Activated CD8-positive, alpha-beta T cell treated with anti-CD3 and anti-CD28 coated beads, Interleukin-2, amount 10 ng/mL, durations not matched to agents 7 days and 5 days (primary cell): ENCODE measurements at regions not wholly inside any gene's neighbourhood (a gene's known extent, or its start where the extent isn't known, plus 50 kb on each side); places are given as distances from the start of the nearest gene placed in this dataset.

Source experiments
- ATAC-seq: fragments of 150-1000 bp; cut with Tn5 transposase; one replicate; pipeline ENCODE4 v1.10.0; 2021; ENCODE audit warnings: moderate library complexity
- CTCF ChIA-PET: fragments of 350-600 bp; sonication (Branson Sonifier 250); formaldehyde crosslinking; loops from one replicate; lab custom pipeline; 2021; ENCODE audit warnings: antibody characterized with exemption; lab: Charles Lee
- POLR2A ChIA-PET: fragments of 350-600 bp; sonication (Branson Sonifier 250); formaldehyde crosslinking; loops from one replicate; lab custom pipeline; 2021; ENCODE audit warnings: antibody characterized with exemption; lab: Charles Lee
- DNase-seq: peaks from one replicate; pipeline ENCODE4 v3.0.0-alpha.2; 2020
- H3K27ac Mint-ChIP-seq: one replicate; pipeline ENCODE4 v1.8.0; 2021; ENCODE audit warnings: mild to moderate bottlenecking, mixed read lengths
- H3K27me3 Mint-ChIP-seq: one replicate; pipeline ENCODE4 v1.8.0; 2021; ENCODE audit warnings: low read depth, mixed read lengths
- H3K36me3 Mint-ChIP-seq: one replicate; pipeline ENCODE4 v1.8.0; 2021; ENCODE audit warnings: low read depth, mixed read lengths
- H3K4me1 Mint-ChIP-seq: one replicate; pipeline ENCODE4 v1.8.0; 2021; ENCODE audit warnings: low read depth, mixed read lengths
- H3K4me3 Mint-ChIP-seq: one replicate; pipeline ENCODE4 v1.8.0; 2021; ENCODE audit warnings: mild to moderate bottlenecking, mixed read lengths
- H3K9me3 Mint-ChIP-seq: one replicate; pipeline ENCODE4 v1.8.0; 2022; ENCODE audit warnings: mixed read lengths; ENCODE audit not compliant: insufficient read depth

- Mint-ChIP-seq H3K36me3 (no peaks in the 10 kb centered on the region), H3K27ac (no peak overlapping the region), H3K27me3 (no peaks in the 10 kb centered on the region), H3K9me3 (no peaks in the 10 kb centered on the region), H3K4me1 (no peaks in the 10 kb centered on the region), H3K4me3 (no peak overlapping the region)
- no peak for DNase-seq
- ChIA-PET POLR2A (no interaction called here), CTCF (no interaction called here)
- ATAC-seq: no peak
Observed at GRCh38 chr20:19923762-19924161, 93.4 kb upstream of the NAA20 start.

GRCh38 chr20:19924255-19924654 is 92.9 kb upstream of the NAA20 start:
- H3K27me3 Mint-ChIP-seq: no peaks in the 10 kb centered on the region
- POLR2A ChIA-PET: no interaction called here
- H3K27ac Mint-ChIP-seq: no peak overlapping the region
- no peaks in the 10 kb centered on the region for H3K4me1 Mint-ChIP-seq
- H3K36me3 Mint-ChIP-seq: no peaks in the 10 kb centered on the region
- no peaks in the 10 kb centered on the region for H3K9me3 Mint-ChIP-seq
- no peak for ATAC-seq
- no peak for DNase-seq
- no peak overlapping the region for H3K4me3 Mint-ChIP-seq
- CTCF ChIA-PET: no interaction called here

- no peaks in the 10 kb centered on the region for H3K36me3 Mint-ChIP-seq
- no peak for DNase-seq
- CTCF ChIA-PET: no interaction called here
- peaks cover 2% of the 10 kb centered on the region for H3K27me3 Mint-ChIP-seq
- H3K27ac Mint-ChIP-seq: no peak overlapping the region
- H3K4me1 Mint-ChIP-seq: no peaks in the 10 kb centered on the region
- no peaks in the 10 kb centered on the region for H3K9me3 Mint-ChIP-seq
- POLR2A ChIA-PET: no interaction called here
- no peak overlapping the region for H3K4me3 Mint-ChIP-seq
- no peak for ATAC-seq
Observed at GRCh38 chr20:19926591-19926990, 90.6 kb upstream of the NAA20 start.

- DNase-seq (no peak), ATAC-seq (no peak)
- POLR2A ChIA-PET: no interaction called here
Observed at GRCh38 chr20:19928328-19929011, 88.7 kb upstream of the NAA20 start.

GRCh38 chr20:19929012-19929360 is 88.2 kb upstream of the NAA20 start:
- ChIA-PET POLR2A (no interaction called here), CTCF (no interaction called here)
- no peak overlapping the region for H3K27ac Mint-ChIP-seq

More at GRCh38 chr20:19928328-19929011, 88.7 kb upstream of the NAA20 start:
- H3K4me1 Mint-ChIP-seq: no peaks in the 10 kb centered on the region
- H3K9me3 Mint-ChIP-seq: no peaks in the 10 kb centered on the region
- CTCF ChIA-PET: no interaction called here
- H3K36me3 Mint-ChIP-seq: no peaks in the 10 kb centered on the region
- peaks cover 2% of the 10 kb centered on the region for H3K27me3 Mint-ChIP-seq
- H3K4me3 Mint-ChIP-seq: no peak overlapping the region
- no peak overlapping the region for H3K27ac Mint-ChIP-seq

GRCh38 chr20:19929481-19930145 is 87.5 kb upstream of the NAA20 start:
- Mint-ChIP-seq H3K36me3 (no peaks in the 10 kb centered on the region), H3K27ac (no peak overlapping the region), H3K4me3 (no peak overlapping the region), H3K4me1 (no peaks in the 10 kb centered on the region), H3K27me3 (peaks cover 2% of the 10 kb centered on the region), H3K9me3 (no peaks in the 10 kb centered on the region)
- ATAC-seq (no peak), DNase-seq (no peak)
- POLR2A ChIA-PET: no interaction called here
- CTCF ChIA-PET: no interaction called here

More at GRCh38 chr20:19929012-19929360, 88.2 kb upstream of the NAA20 start:
- Mint-ChIP-seq H3K36me3 (no peaks in the 10 kb centered on the region), H3K4me3 (no peak overlapping the region), H3K9me3 (no peaks in the 10 kb centered on the region), H3K27me3 (peaks cover 2% of the 10 kb centered on the region), H3K4me1 (no peaks in the 10 kb centered on the region)
- ATAC-seq (no peak), DNase-seq (no peak)

- POLR2A ChIA-PET: no interaction called here
- ATAC-seq: no peak
- H3K9me3 Mint-ChIP-seq: no peaks in the 10 kb centered on the region
Observed at GRCh38 chr20:19930426-19930825, 86.7 kb upstream of the NAA20 start.

GRCh38 chr20:19932170-19932667 is 84.9 kb upstream of the NAA20 start:
- DNase-seq: no peak
- Mint-ChIP-seq H3K27me3 (peaks cover 18% of the 10 kb centered on the region), H3K27ac (no peak overlapping the region), H3K4me3 (no peak overlapping the region), H3K36me3 (no peaks in the 10 kb centered on the region), H3K9me3 (no peaks in the 10 kb centered on the region), H3K4me1 (peaks cover 4% of the 10 kb centered on the region)
- POLR2A ChIA-PET: no interaction called here
- no peak for ATAC-seq
- CTCF ChIA-PET: no interaction called here

More at GRCh38 chr20:19930426-19930825, 86.7 kb upstream of the NAA20 start:
- Mint-ChIP-seq H3K27ac (no peak overlapping the region), H3K36me3 (no peaks in the 10 kb centered on the region), H3K27me3 (peaks cover 5% of the 10 kb centered on the region), H3K4me1 (no peaks in the 10 kb centered on the region), H3K4me3 (no peak overlapping the region)
- DNase-seq: no peak
- CTCF ChIA-PET: no interaction called here

GRCh38 chr20:19934792-19935491 is 82.2 kb upstream of the NAA20 start:
- H3K4me1 Mint-ChIP-seq: peaks cover 15% of the 10 kb centered on the region
- no peaks in the 10 kb centered on the region for H3K9me3 Mint-ChIP-seq
- peaks cover 26% of the 10 kb centered on the region for H3K27me3 Mint-ChIP-seq
- H3K36me3 Mint-ChIP-seq: no peaks in the 10 kb centered on the region
- no peak for ATAC-seq
- no peak for DNase-seq
- H3K27ac Mint-ChIP-seq: no peak overlapping the region
- CTCF ChIA-PET: no interaction called here
- POLR2A ChIA-PET: interaction anchor here (0.7 kb wide), 1 partner anchor 14 kb away, joined by 3 read pairs; no protein-coding TSS in a partner anchor
- no peak overlapping the region for H3K4me3 Mint-ChIP-seq

GRCh38 chr20:19935842-19936241 is 81.3 kb upstream of the NAA20 start:
- POLR2A ChIA-PET: no interaction called here
- Mint-ChIP-seq H3K36me3 (no peaks in the 10 kb centered on the region), H3K9me3 (no peaks in the 10 kb centered on the region), H3K4me3 (no peak overlapping the region), H3K27ac (no peak overlapping the region), H3K4me1 (peaks cover 15% of the 10 kb centered on the region), H3K27me3 (peaks cover 25% of the 10 kb centered on the region)
- CTCF ChIA-PET: no interaction called here
- DNase-seq (no peak), ATAC-seq (no peak)

- ATAC-seq (no peak), DNase-seq (no peak)
- POLR2A ChIA-PET: no interaction called here
- H3K27ac Mint-ChIP-seq: no peak overlapping the region
- peaks cover 26% of the 10 kb centered on the region for H3K27me3 Mint-ChIP-seq
- CTCF ChIA-PET: no interaction called here
- H3K36me3 Mint-ChIP-seq: no peaks in the 10 kb centered on the region
- no peaks in the 10 kb centered on the region for H3K9me3 Mint-ChIP-seq
- H3K4me3 Mint-ChIP-seq: no peak overlapping the region
- H3K4me1 Mint-ChIP-seq: peaks cover 15% of the 10 kb centered on the region
Observed at GRCh38 chr20:19936466-19937200, 80.5 kb upstream of the NAA20 start.
